ENCODE measurements at regions not wholly inside any gene's neighbourhood (a gene's known extent, or its start where the extent isn't known, plus 50 kb on each side); places are given as distances from the start of the nearest gene placed in this dataset.

GRCh38 chr20:50247196-50248094, 56.8 kb downstream of the CEBPB start:
- no peak overlapping the region for H3K4me3 ChIP-seq (ENCODE audit: low read length)
- no peak for DNase-seq (ENCODE audit: low read depth)
- no peak for TF ChIP-seq CTCF (conservative IDR thresholded peaks at IDR 0.05; ENCODE audit: low read depth, low read length)

GRCh38 chr20:50248104-50248641, 57.5 kb downstream of the CEBPB start:
- no peak for TF ChIP-seq CTCF (conservative IDR thresholded peaks at IDR 0.05; ENCODE audit: low read depth, low read length)
- no peak overlapping the region for H3K4me3 ChIP-seq (ENCODE audit: low read length)
- no peak for DNase-seq (ENCODE audit: low read depth)

GRCh38 chr20:50249447-50250388, 59.1 kb downstream of the CEBPB start:
- DNase-seq (ENCODE audit: low read depth): no peak
- no peak overlapping the region for H3K4me3 ChIP-seq (ENCODE audit: low read length)
- TF ChIP-seq CTCF (conservative IDR thresholded peaks at IDR 0.05; ENCODE audit: low read depth, low read length): no peak

GRCh38 chr20:50250679-50251382, 60.2 kb downstream of the CEBPB start:
- DNase-seq (ENCODE audit: low read depth): no peak
- no peak for TF ChIP-seq CTCF (conservative IDR thresholded peaks at IDR 0.05; ENCODE audit: low read depth, low read length)
- H3K4me3 ChIP-seq (ENCODE audit: low read length): no peak overlapping the region

GRCh38 chr20:50251383-50251748, 60.7 kb downstream of the CEBPB start:
- no peak overlapping the region for H3K4me3 ChIP-seq (ENCODE audit: low read length)
- TF ChIP-seq CTCF (conservative IDR thresholded peaks at IDR 0.05; ENCODE audit: low read depth, low read length): no peak
- no peak for DNase-seq (ENCODE audit: low read depth)

GRCh38 chr20:50251992-50252511, 61.4 kb downstream of the CEBPB start:
- TF ChIP-seq CTCF (conservative IDR thresholded peaks at IDR 0.05; ENCODE audit: low read depth, low read length): no peak
- no peak overlapping the region for H3K4me3 ChIP-seq (ENCODE audit: low read length)
- no peak for DNase-seq (ENCODE audit: low read depth)
